Neural cell (in vitro differentiated cells): ENCODE measurements at regions not wholly inside any gene's neighbourhood (a gene's known extent, or its start where the extent isn't known, plus 50 kb on each side); places are given as distances from the start of the nearest gene placed in this dataset.

Source experiments
- POLR2AphosphoS5 ChIP-seq: IDR thresholded peaks from 2 replicates; pipeline ENCODE4 v1.6.1; 2012
- TF ChIP-seq, protein P1 (sequence below): fragments of 450-650 bp; IDR thresholded peaks from 2 replicates; pipeline ENCODE4 v1.5.1; 2014; ENCODE audit warnings: antibody characterized with exemption, mild to moderate bottlenecking, moderate library complexity; ENCODE audit not compliant: poor library complexity, severe bottlenecking

- TF ChIP-seq, protein P1, sequence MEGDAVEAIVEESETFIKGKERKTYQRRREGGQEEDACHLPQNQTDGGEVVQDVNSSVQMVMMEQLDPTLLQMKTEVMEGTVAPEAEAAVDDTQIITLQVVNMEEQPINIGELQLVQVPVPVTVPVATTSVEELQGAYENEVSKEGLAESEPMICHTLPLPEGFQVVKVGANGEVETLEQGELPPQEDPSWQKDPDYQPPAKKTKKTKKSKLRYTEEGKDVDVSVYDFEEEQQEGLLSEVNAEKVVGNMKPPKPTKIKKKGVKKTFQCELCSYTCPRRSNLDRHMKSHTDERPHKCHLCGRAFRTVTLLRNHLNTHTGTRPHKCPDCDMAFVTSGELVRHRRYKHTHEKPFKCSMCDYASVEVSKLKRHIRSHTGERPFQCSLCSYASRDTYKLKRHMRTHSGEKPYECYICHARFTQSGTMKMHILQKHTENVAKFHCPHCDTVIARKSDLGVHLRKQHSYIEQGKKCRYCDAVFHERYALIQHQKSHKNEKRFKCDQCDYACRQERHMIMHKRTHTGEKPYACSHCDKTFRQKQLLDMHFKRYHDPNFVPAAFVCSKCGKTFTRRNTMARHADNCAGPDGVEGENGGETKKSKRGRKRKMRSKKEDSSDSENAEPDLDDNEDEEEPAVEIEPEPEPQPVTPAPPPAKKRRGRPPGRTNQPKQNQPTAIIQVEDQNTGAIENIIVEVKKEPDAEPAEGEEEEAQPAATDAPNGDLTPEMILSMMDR = no peak
- TF ChIP-seq POLR2AphosphoS5 = no peak
These were observed 138.1 kb upstream of the DMRT1 start for GRCh38 chr9:703392-703791.
